KMS-11 (cell line): ENCODE measurements at regions not wholly inside any gene's neighbourhood (a gene's known extent, or its start where the extent isn't known, plus 50 kb on each side); places are given as distances from the start of the nearest gene placed in this dataset.

ENCODE experiments used
- H2AFZ ChIP-seq: fragments of 200-600 bp; sonication (generic); 2 replicates; pipeline ENCODE4 v1.6.1; 2016; ENCODE audit warnings: antibody characterized with exemption, mixed run types, low read depth
- H3K27ac ChIP-seq: fragments of 200-600 bp; sonication (generic); 2 replicates; pipeline ENCODE4 v1.6.1; 2016; ENCODE audit warnings: mild to moderate bottlenecking, mixed run types
- H3K27me3 ChIP-seq: fragments of 200-600 bp; sonication (generic); 2 replicates; pipeline ENCODE4 v1.6.1; 2017; ENCODE audit warnings: mild to moderate bottlenecking, low read depth, mixed run types, moderate library complexity; ENCODE audit not compliant: insufficient read depth
- H3K36me3 ChIP-seq: fragments of 200-600 bp; sonication (generic); 2 replicates; pipeline ENCODE4 v1.6.1; 2017; ENCODE audit warnings: mild to moderate bottlenecking, mixed run types; ENCODE audit not compliant: insufficient read depth
- H3K4me1 ChIP-seq: fragments of 200-600 bp; sonication (generic); 2 replicates; pipeline ENCODE4 v1.6.1; 2016; ENCODE audit warnings: mild to moderate bottlenecking, low read depth, mixed run types; ENCODE audit not compliant: poor library complexity, severe bottlenecking
- H3K4me2 ChIP-seq: fragments of 200-600 bp; sonication (generic); 2 replicates; pipeline ENCODE4 v1.7.0; 2016; ENCODE audit warnings: mild to moderate bottlenecking, mixed run types
- H3K4me3 ChIP-seq: fragments of 200-600 bp; sonication (generic); IDR thresholded peaks from 2 replicates; pipeline ENCODE4 v1.6.1; 2017; ENCODE audit warnings: low read depth, low read length, mixed read lengths; ENCODE audit not compliant: insufficient read depth
- H3K79me2 ChIP-seq: fragments of 200-600 bp; sonication (generic); 2 replicates; pipeline ENCODE4 v1.6.1; 2016; ENCODE audit warnings: low read depth, mixed run types; ENCODE audit not compliant: insufficient read depth
- H3K9ac ChIP-seq: fragments of 200-600 bp; sonication (generic); 2 replicates; pipeline ENCODE4 v1.6.1; 2016; ENCODE audit warnings: mild to moderate bottlenecking, mixed run types
- H4K20me1 ChIP-seq: fragments of 200-600 bp; sonication (generic); 2 replicates; pipeline ENCODE4 v1.6.1; 2016; ENCODE audit warnings: mild to moderate bottlenecking, mixed run types; ENCODE audit not compliant: insufficient read depth
- TF ChIP-seq, protein P1 (sequence below): fragments of 200-600 bp; sonication (generic); conservative IDR thresholded peaks from 2 replicates; pipeline ENCODE4 v1.6.1; 2017; ENCODE audit warnings: low read depth, mild to moderate bottlenecking, antibody characterized with exemption, low read length, moderate library complexity, mixed read lengths

DNA sequence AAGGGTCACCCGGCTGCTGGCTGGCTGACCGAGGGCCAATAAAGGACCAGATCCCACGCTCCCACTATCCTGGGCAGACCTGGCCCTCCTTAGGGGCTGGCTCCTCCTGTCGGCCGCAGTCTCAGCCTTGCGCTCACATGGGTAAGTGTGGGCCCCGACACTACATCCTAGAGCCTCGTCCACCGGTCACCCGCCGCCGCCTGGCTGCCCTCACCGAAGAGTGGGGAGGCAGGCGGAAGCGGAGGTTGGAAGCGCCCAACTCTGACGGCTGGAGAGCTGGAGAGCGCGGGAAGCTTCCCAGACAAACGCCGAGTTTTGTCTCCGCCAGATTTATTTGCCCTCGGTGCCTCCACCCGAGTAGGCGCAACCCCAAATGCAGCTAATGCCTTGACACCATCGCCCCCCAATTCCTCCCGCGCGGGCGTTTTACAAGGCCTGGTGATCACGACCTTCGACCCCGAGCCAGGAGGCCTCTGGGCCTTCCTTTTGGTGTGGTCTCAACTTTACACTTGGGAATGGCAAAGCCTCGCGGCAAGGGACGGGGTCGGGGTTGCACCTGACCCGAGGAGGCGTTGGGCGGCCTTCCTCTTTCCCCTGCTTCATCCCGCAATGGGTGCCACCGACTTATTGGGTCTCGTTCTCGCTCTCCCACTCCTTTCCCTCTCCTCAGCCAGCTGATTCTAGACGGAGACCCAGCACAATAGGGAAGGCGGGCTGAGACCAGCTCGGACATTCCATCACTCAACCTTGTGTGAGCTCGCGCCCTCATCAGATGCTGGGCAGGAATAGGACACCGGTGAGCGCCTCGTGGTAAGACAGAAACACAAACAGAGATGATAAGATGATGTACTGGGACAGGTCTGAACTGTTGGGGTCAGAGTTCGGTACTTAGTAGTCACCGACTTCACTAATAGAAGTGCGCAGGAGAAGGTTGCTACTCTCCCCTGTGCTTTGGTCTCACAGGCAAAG, 78.3 kb upstream of the ANO4 start:
- H3K4me2 ChIP-seq, result no peak overlapping the region
- no peaks in the 10 kb centered on the region for H3K36me3 ChIP-seq
- H3K79me2 ChIP-seq, result no peaks in the 10 kb centered on the region
- H3K9ac ChIP-seq, result no peak overlapping the region
- H4K20me1 ChIP-seq, result no peaks in the 10 kb centered on the region
- peaks cover 29% of the 10 kb centered on the region for H3K4me1 ChIP-seq
- H3K27ac ChIP-seq, result no peak overlapping the region
- TF ChIP-seq, protein P1, sequence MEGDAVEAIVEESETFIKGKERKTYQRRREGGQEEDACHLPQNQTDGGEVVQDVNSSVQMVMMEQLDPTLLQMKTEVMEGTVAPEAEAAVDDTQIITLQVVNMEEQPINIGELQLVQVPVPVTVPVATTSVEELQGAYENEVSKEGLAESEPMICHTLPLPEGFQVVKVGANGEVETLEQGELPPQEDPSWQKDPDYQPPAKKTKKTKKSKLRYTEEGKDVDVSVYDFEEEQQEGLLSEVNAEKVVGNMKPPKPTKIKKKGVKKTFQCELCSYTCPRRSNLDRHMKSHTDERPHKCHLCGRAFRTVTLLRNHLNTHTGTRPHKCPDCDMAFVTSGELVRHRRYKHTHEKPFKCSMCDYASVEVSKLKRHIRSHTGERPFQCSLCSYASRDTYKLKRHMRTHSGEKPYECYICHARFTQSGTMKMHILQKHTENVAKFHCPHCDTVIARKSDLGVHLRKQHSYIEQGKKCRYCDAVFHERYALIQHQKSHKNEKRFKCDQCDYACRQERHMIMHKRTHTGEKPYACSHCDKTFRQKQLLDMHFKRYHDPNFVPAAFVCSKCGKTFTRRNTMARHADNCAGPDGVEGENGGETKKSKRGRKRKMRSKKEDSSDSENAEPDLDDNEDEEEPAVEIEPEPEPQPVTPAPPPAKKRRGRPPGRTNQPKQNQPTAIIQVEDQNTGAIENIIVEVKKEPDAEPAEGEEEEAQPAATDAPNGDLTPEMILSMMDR, result no peak
- H3K27me3 ChIP-seq, result no peaks in the 10 kb centered on the region
- H2AFZ ChIP-seq, result no peak overlapping the region
- no peak overlapping the region for H3K4me3 ChIP-seq

DNA sequence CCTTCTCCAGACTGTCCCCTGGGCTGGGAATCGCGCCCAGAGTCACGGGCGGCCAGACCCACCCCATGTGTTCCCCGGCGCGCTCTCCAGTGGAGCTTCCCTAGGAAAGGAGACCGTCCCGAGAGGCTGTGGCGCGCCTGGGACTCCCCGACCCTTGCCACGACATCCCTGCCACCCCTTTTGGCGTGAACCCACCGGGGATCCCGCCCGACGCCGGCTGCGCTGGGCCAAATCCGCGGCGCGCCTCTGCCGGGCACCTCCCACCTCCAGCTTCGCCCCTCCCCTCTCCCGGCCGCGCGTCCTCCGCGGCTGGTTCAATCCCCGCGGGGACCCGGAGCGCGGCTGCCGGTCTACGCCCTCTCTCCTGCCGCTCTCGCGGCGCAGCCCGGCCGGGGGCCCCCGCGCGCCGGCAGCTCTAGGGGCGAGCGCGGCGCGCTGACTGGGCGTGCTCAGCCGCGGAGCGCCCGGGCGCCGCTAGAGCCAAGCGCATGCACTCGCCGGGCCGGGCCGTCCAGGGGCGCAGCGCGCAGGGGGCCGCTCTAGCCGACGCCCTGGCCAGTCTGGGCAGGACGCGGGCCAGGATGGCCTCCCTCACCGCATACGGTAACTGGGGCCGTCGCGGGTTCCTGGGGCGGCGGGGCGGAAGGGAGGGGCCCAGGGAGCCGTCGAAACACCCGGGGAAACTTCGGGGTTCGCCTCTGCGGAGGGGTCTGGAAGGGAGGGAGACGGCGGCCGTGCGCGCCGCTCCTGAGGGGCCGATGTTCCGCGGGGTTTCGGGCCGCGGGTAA, 77.4 kb upstream of the ANO4 start:
- no peak overlapping the region for H3K4me3 ChIP-seq
- H3K4me2 ChIP-seq, result no peak overlapping the region
- no peak overlapping the region for H3K27ac ChIP-seq
- H2AFZ ChIP-seq, result no peak overlapping the region
- H3K27me3 ChIP-seq, result no peaks in the 10 kb centered on the region
- H3K36me3 ChIP-seq, result no peaks in the 10 kb centered on the region
- no peak overlapping the region for H3K9ac ChIP-seq
- H3K4me1 ChIP-seq, result peaks cover 37% of the 10 kb centered on the region
- H3K79me2 ChIP-seq, result no peaks in the 10 kb centered on the region
- H4K20me1 ChIP-seq, result no peaks in the 10 kb centered on the region
- TF ChIP-seq, protein P1, result no peak

DNA sequence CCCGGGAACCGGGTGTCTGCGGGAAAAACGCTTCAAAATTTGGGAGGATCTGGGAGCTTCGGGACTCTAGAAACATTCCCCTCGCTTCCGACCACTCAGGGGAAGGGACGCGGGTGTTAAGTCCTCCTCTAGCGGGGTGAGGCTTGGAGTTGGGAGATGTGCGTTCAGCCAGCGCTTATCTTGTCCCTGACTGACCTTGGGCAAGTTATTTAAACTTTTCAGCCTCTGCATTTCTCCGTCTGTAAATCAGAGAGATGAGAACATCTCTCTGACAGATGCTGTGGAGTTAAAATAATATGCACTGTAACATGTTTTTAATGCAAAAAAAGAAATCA, 76.9 kb upstream of the ANO4 start:
- H3K4me2 ChIP-seq, result no peak overlapping the region
- peaks cover 38% of the 10 kb centered on the region for H3K4me1 ChIP-seq
- H3K36me3 ChIP-seq, result no peaks in the 10 kb centered on the region
- no peaks in the 10 kb centered on the region for H3K27me3 ChIP-seq
- H3K9ac ChIP-seq, result no peak overlapping the region
- H3K4me3 ChIP-seq, result no peak overlapping the region
- TF ChIP-seq, protein P1, result no peak
- no peak overlapping the region for H3K27ac ChIP-seq
- no peak overlapping the region for H2AFZ ChIP-seq
- no peaks in the 10 kb centered on the region for H3K79me2 ChIP-seq
- no peaks in the 10 kb centered on the region for H4K20me1 ChIP-seq

DNA sequence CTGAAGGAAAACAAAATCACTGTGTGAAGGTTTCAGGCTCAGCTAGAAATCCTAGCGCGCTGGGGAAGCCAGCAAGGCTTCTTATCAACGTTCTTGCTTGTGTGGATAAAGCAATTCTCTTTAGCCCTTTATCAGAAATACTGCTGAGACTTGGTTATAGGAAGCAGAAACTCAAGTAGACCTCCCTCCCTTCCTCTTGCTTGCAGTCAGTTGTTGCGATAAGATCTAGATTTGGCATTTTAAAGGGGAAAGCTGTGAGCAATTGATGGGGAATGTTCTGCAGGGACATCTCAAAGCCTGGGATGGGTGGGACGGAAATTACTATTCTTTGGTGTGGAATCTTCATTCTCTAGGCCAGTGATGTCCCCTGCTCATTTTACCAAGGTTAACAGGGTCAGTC, 76.4 kb upstream of the ANO4 start:
- Histone ChIP-seq H3K27ac (no peak overlapping the region), H3K4me1 (peaks cover 38% of the 10 kb centered on the region), H3K9ac (no peak overlapping the region), H4K20me1 (no peaks in the 10 kb centered on the region), H3K36me3 (no peaks in the 10 kb centered on the region), H3K4me3 (no peak overlapping the region), H2AFZ (no peak overlapping the region), H3K27me3 (no peaks in the 10 kb centered on the region), H3K79me2 (no peaks in the 10 kb centered on the region), H3K4me2 (no peak overlapping the region)
- TF ChIP-seq, protein P1, result no peak
